DND-41 (cell line): ENCODE measurements at regions not wholly inside any gene's neighbourhood (a gene's known extent, or its start where the extent isn't known, plus 50 kb on each side); places are given as distances from the start of the nearest gene placed in this dataset.

Source experiments
- CTCF ChIP-seq: IDR thresholded peaks from 2 replicates; pipeline ENCODE4 v1.5.1; 2012; ENCODE audit warnings: borderline replicate concordance, low read length, moderate library complexity, mild to moderate bottlenecking; ENCODE audit not compliant: poor library complexity, severe bottlenecking; ENCODE audit errors: extremely low read depth
- EZH2 ChIP-seq: IDR thresholded peaks from 3 replicates; pipeline ENCODE4 v1.6.1; 2012; ENCODE audit warnings: borderline replicate concordance, low read depth, mild to moderate bottlenecking, moderate library complexity, low read length, inconsistent platforms; ENCODE audit not compliant: severe bottlenecking

- TF ChIP-seq EZH2 (no peak), CTCF (no peak)
Measured at GRCh38 chr2:49265471-49265870, 111.2 kb upstream of the FSHR start.
